ENCODE measurements at regions not wholly inside any gene's neighbourhood (a gene's known extent, or its start where the extent isn't known, plus 50 kb on each side); places are given as distances from the start of the nearest gene placed in this dataset.

DNA sequence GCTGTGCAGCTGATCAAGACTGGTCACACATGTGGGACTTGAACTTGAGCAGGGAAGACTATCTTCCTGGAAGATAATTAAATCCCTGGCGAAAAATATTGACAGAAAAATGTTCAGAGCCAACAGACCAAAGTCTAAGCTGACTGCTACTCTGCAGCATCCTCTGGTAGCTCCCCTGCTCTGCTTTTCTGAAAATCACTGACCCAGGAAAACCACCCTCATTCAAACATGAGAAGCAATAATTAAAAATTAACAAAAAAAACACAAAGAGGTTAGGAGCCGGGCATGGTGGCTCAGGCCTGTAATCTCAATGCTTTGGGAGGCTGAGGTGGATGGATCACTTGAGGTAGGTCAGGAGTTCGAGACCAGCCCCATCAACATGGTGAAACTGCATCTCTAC, 151.9 kb downstream of the SCG2 start:
- no peak overlapping the region for H3K27ac ChIP-seq (ENCODE audit: low read depth in 1 of 3, low read length in 2 of 3)
- no peaks in the 10 kb centered on the region for H3K27me3 ChIP-seq (ENCODE audit: control insufficient read depth in 3 of 3, insufficient read depth in 3 of 3, low read length in 3 of 3)
- no peak overlapping the region for H3K4me3 ChIP-seq (ENCODE audit: low read depth in 1 of 3, low read length in 3 of 3)
- no peaks in the 10 kb centered on the region for H3K4me1 ChIP-seq (ENCODE audit: control insufficient read depth in 3 of 3, insufficient read depth in 2 of 3, low read depth in 1 of 3, low read length in 2 of 3)
- FAIRE-seq (no peak), DNase-seq (no peak)
- 50 to 75% (median 52%) methylated on average over 3 of the region's 3 CpGs for WGBS, 3 donors
- no peaks in the 10 kb centered on the region for H3K9me3 ChIP-seq (ENCODE audit: control insufficient read depth in 2 of 2, insufficient read depth in 1 of 2, low read depth in 1 of 2, low read length in 1 of 2)
- no peaks in the 10 kb centered on the region for H3K36me3 ChIP-seq (ENCODE audit: control insufficient read depth in 3 of 3, insufficient read depth in 2 of 3, low read depth in 1 of 3, low read length in 3 of 3)

DNA sequence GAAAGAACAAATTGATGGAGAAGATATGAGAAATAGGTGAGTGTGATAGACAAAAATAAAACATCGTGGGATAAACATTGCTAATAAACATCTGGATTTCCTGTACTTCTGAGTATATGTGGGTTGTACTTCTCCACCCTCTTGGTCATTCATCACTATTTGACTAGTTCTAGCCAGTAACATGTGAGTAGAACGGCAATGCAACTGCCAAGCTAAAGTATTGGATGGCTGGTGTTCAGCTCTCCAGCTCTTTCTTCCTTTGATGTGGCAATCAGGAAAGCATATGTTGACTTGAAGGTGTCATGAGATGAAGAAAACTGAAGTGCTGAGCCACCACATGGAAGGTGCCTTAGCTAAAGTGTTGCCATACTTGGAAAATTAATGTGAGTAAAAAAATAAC, 144.9 kb downstream of the SCG2 start:
- Histone ChIP-seq H3K27me3 (ENCODE audit: control insufficient read depth in 3 of 3, insufficient read depth in 3 of 3, low read length in 3 of 3) (no peaks in the 10 kb centered on the region), H3K36me3 (ENCODE audit: control insufficient read depth in 3 of 3, insufficient read depth in 2 of 3, low read depth in 1 of 3, low read length in 3 of 3) (no peaks in the 10 kb centered on the region), H3K4me1 (ENCODE audit: control insufficient read depth in 3 of 3, insufficient read depth in 2 of 3, low read depth in 1 of 3, low read length in 2 of 3) (no peaks in the 10 kb centered on the region), H3K9me3 (ENCODE audit: control insufficient read depth in 2 of 2, insufficient read depth in 1 of 2, low read depth in 1 of 2, low read length in 1 of 2) (no peaks in the 10 kb centered on the region), H3K27ac (ENCODE audit: low read depth in 1 of 3, low read length in 2 of 3) (no peak overlapping the region), H3K4me3 (ENCODE audit: low read depth in 1 of 3, low read length in 3 of 3) (no peak overlapping the region)
- DNase-seq (no peak), FAIRE-seq (no peak)
- WGBS, 3 donors, result 59 to 75% (median 64%) methylated on average over 2 of the region's 2 CpGs

DNA sequence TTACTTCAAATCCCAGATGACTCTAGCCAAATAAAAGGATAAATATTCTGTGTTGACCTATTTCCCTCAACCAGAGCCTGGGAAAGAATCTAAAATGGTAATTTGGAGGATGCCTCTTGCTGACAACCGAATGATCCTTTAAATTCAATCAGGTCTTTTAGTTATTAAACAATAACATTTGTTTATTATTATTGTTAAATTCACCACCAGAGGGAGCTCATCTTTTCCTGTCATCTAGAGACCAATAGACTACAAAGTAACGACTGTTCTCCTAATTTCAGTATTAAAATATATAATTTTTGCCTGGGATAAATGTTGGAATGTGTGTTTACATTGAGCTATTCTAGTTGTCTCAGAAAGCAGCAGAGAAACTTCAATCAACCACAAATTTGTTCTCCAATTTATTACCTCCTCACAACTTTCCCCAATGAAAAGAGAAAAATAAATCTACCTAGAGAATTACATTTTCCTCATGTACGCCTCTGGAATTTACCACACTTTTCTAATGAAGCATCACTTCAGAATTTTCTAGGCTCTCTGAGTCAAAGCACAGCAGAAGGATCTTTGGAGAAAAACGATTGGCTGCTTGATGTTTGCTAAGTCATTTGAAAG, 142.7 kb downstream of the SCG2 start:
- H3K27me3 ChIP-seq (ENCODE audit: control insufficient read depth in 3 of 3, insufficient read depth in 3 of 3, low read length in 3 of 3), result no peaks in the 10 kb centered on the region
- H3K36me3 ChIP-seq (ENCODE audit: control insufficient read depth in 3 of 3, insufficient read depth in 2 of 3, low read depth in 1 of 3, low read length in 3 of 3), result no peaks in the 10 kb centered on the region
- no peaks in the 10 kb centered on the region for H3K4me1 ChIP-seq (ENCODE audit: control insufficient read depth in 3 of 3, insufficient read depth in 2 of 3, low read depth in 1 of 3, low read length in 2 of 3)
- H3K27ac ChIP-seq (ENCODE audit: low read depth in 1 of 3, low read length in 2 of 3), result no peak overlapping the region
- H3K9me3 ChIP-seq (ENCODE audit: control insufficient read depth in 2 of 2, insufficient read depth in 1 of 2, low read depth in 1 of 2, low read length in 1 of 2), result no peaks in the 10 kb centered on the region
- WGBS, 3 donors, result 32 to 43% (median 34%) methylated on average over 4 of the region's 4 CpGs
- no peak overlapping the region for H3K4me3 ChIP-seq (ENCODE audit: low read depth in 1 of 3, low read length in 3 of 3)
- FAIRE-seq, result no peak
- no peak for DNase-seq

DNA sequence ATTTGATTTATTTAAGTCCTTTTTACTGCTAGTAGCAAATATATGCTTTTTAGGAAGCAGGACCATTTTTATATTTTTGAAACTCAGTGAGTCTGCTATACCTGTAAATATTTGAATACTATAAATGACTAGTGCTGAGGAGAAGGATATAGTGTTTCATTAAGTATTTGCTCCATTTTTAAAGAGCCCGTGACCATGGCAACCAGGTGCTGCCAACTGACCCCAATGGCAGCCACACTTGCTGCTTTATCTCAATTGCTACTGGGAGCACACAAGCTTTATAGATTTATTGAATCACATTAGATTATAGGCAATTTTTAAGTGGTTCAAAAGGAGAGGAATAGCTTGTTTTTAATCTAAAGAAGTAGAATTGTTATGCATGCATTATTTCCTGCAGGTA, 142.0 kb downstream of the SCG2 start:
- Histone ChIP-seq H3K27me3 (ENCODE audit: control insufficient read depth in 3 of 3, insufficient read depth in 3 of 3, low read length in 3 of 3) (no peaks in the 10 kb centered on the region), H3K27ac (ENCODE audit: low read depth in 1 of 3, low read length in 2 of 3) (no peak overlapping the region), H3K4me1 (ENCODE audit: control insufficient read depth in 3 of 3, insufficient read depth in 2 of 3, low read depth in 1 of 3, low read length in 2 of 3) (no peaks in the 10 kb centered on the region), H3K4me3 (ENCODE audit: low read depth in 1 of 3, low read length in 3 of 3) (no peak overlapping the region), H3K9me3 (ENCODE audit: control insufficient read depth in 2 of 2, insufficient read depth in 1 of 2, low read depth in 1 of 2, low read length in 1 of 2) (no peaks in the 10 kb centered on the region), H3K36me3 (ENCODE audit: control insufficient read depth in 3 of 3, insufficient read depth in 2 of 3, low read depth in 1 of 3, low read length in 3 of 3) (no peaks in the 10 kb centered on the region)
- WGBS, 3 donors, result 21 to 68% (median 40%) methylated on average over 1 of the region's 1 CpG
- FAIRE-seq (no peak), DNase-seq (no peak)

DNA sequence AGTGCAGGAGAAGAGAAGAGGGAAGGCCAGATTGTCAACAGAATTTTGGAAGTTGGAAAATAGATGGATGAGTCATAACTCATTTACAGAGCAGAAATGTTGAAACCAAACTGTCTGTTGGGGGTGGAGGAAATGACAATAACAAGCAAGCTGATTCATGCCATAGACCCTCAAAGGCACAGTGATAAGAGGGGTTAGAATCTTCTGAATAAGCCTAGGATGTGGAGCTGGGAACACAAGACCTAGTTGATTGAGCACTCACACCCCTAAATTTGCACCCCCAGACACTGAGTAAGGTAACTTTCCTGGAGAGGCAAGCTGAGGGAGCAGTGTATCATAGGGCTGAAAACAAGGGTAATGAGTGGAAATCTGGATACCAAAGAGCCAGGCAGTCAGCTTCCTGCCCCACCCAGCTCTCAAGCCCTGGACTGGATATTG, 141.4 kb downstream of the SCG2 start:
- Histone ChIP-seq H3K4me1 (ENCODE audit: control insufficient read depth in 3 of 3, insufficient read depth in 2 of 3, low read depth in 1 of 3, low read length in 2 of 3) (no peaks in the 10 kb centered on the region), H3K27ac (ENCODE audit: low read depth in 1 of 3, low read length in 2 of 3) (no peak overlapping the region), H3K27me3 (ENCODE audit: control insufficient read depth in 3 of 3, insufficient read depth in 3 of 3, low read length in 3 of 3) (no peaks in the 10 kb centered on the region), H3K36me3 (ENCODE audit: control insufficient read depth in 3 of 3, insufficient read depth in 2 of 3, low read depth in 1 of 3, low read length in 3 of 3) (no peaks in the 10 kb centered on the region), H3K9me3 (ENCODE audit: control insufficient read depth in 2 of 2, insufficient read depth in 1 of 2, low read depth in 1 of 2, low read length in 1 of 2) (no peaks in the 10 kb centered on the region), H3K4me3 (ENCODE audit: low read depth in 1 of 3, low read length in 3 of 3) (no peak overlapping the region)
- FAIRE-seq (no peak), DNase-seq (no peak)

DNA sequence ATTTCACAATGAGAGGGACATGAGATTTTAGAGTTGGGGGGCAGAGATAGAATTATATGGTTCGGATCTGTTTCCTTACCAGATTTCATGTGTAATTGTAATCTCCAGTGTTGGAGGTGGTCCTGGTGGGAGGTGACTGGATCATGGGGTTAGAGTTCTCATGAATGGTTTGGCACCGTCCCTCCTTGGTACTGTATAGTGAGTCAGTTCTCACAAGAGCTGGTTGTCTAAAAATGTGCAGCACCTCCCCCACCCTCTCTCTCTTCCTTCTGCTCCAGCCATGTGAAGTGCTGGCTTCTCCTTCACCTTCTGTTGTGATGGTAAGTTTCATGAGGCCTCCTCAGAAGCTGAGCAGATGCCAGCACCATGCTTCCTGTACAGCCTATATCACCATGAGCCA, 138.1 kb downstream of the SCG2 start:
- DNase-seq (no peak), FAIRE-seq (no peak)
- Histone ChIP-seq H3K36me3 (ENCODE audit: control insufficient read depth in 3 of 3, insufficient read depth in 2 of 3, low read depth in 1 of 3, low read length in 3 of 3) (no peaks in the 10 kb centered on the region), H3K27ac (ENCODE audit: low read depth in 1 of 3, low read length in 2 of 3) (no peak overlapping the region), H3K4me1 (ENCODE audit: control insufficient read depth in 3 of 3, insufficient read depth in 2 of 3, low read depth in 1 of 3, low read length in 2 of 3) (no peaks in the 10 kb centered on the region), H3K27me3 (ENCODE audit: control insufficient read depth in 3 of 3, insufficient read depth in 3 of 3, low read length in 3 of 3) (no peaks in the 10 kb centered on the region), H3K4me3 (ENCODE audit: low read depth in 1 of 3, low read length in 3 of 3) (no peak overlapping the region), H3K9me3 (ENCODE audit: control insufficient read depth in 2 of 2, insufficient read depth in 1 of 2, low read depth in 1 of 2, low read length in 1 of 2) (no peaks in the 10 kb centered on the region)
- WGBS, 3 donors, result 74 to 90% (median 85%) methylated on average over 2 of the region's 2 CpGs

DNA sequence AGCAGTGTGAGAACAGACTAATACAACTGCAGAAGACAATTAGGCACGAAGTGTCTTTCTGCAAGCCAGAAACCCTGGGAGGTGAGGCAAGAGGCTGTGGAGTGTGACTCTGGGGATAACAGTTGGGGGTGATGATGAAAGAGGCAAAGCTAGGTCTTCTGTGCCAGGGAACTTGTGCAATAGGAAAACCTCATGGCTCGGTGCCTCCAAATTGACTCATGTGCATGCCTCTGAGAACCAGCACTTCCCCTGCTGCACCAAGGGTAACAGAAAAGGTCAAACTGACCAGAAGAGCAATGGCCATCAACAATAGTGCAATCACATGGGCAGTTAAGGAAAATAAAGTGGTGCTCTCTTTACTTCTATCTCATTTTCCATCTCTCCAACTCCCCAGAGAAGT, 136.4 kb downstream of the SCG2 start:
- FAIRE-seq (no peak), DNase-seq (no peak)
- Histone ChIP-seq H3K36me3 (ENCODE audit: control insufficient read depth in 3 of 3, insufficient read depth in 2 of 3, low read depth in 1 of 3, low read length in 3 of 3) (no peaks in the 10 kb centered on the region), H3K4me1 (ENCODE audit: control insufficient read depth in 3 of 3, insufficient read depth in 2 of 3, low read depth in 1 of 3, low read length in 2 of 3) (no peaks in the 10 kb centered on the region), H3K9me3 (ENCODE audit: control insufficient read depth in 2 of 2, insufficient read depth in 1 of 2, low read depth in 1 of 2, low read length in 1 of 2) (no peaks in the 10 kb centered on the region), H3K4me3 (ENCODE audit: low read depth in 1 of 3, low read length in 3 of 3) (no peak overlapping the region), H3K27me3 (ENCODE audit: control insufficient read depth in 3 of 3, insufficient read depth in 3 of 3, low read length in 3 of 3) (no peaks in the 10 kb centered on the region), H3K27ac (ENCODE audit: low read depth in 1 of 3, low read length in 2 of 3) (no peak overlapping the region)
- 57 to 77% (median 75%) methylated on average over 2 of the region's 2 CpGs for WGBS, 3 donors

DNA sequence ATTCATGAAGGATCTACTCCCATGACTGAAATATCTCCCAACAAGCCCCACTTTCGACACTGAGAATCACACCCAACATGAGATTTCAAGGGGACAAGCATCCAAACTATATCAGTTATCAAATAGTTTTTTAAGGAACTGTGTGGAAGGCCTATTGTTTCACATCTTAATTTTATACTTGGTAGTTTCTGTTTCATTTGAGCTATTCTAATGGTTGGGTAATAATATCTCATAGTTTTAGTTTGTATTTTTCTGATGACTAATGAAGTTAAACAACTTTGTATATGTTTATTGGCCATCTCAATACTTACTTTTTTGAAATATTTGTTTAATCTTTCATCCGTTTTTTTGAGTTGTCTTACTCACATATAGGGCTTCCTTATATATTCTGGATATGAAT, 135.0 kb downstream of the SCG2 start:
- no peaks in the 10 kb centered on the region for H3K27me3 ChIP-seq (ENCODE audit: control insufficient read depth in 3 of 3, insufficient read depth in 3 of 3, low read length in 3 of 3)
- no peak overlapping the region for H3K27ac ChIP-seq (ENCODE audit: low read depth in 1 of 3, low read length in 2 of 3)
- WGBS, 3 donors, result 40 to 71% (median 49%) methylated on average over 2 of the region's 2 CpGs
- no peak for FAIRE-seq
- H3K4me3 ChIP-seq (ENCODE audit: low read depth in 1 of 3, low read length in 3 of 3), result no peak overlapping the region
- no peaks in the 10 kb centered on the region for H3K9me3 ChIP-seq (ENCODE audit: control insufficient read depth in 2 of 2, insufficient read depth in 1 of 2, low read depth in 1 of 2, low read length in 1 of 2)
- DNase-seq, result no peak
- no peaks in the 10 kb centered on the region for H3K4me1 ChIP-seq (ENCODE audit: control insufficient read depth in 3 of 3, insufficient read depth in 2 of 3, low read depth in 1 of 3, low read length in 2 of 3)
- H3K36me3 ChIP-seq (ENCODE audit: control insufficient read depth in 3 of 3, insufficient read depth in 2 of 3, low read depth in 1 of 3, low read length in 3 of 3), result no peaks in the 10 kb centered on the region

- H3K27ac ChIP-seq (ENCODE audit: low read depth in 1 of 3, low read length in 2 of 3), result no peak overlapping the region
- H3K27me3 ChIP-seq (ENCODE audit: control insufficient read depth in 3 of 3, insufficient read depth in 3 of 3, low read length in 3 of 3), result no peaks in the 10 kb centered on the region
- H3K4me1 ChIP-seq (ENCODE audit: control insufficient read depth in 3 of 3, insufficient read depth in 2 of 3, low read depth in 1 of 3, low read length in 2 of 3), result no peaks in the 10 kb centered on the region
- 66 to 70% (median 67%) methylated on average over 6 of the region's 6 CpGs for WGBS, 3 donors
- DNase-seq (no peak), FAIRE-seq (no peak)
- no peaks in the 10 kb centered on the region for H3K36me3 ChIP-seq (ENCODE audit: control insufficient read depth in 3 of 3, insufficient read depth in 2 of 3, low read depth in 1 of 3, low read length in 3 of 3)
- no peak overlapping the region for H3K4me3 ChIP-seq (ENCODE audit: low read depth in 1 of 3, low read length in 3 of 3)
- H3K9me3 ChIP-seq (ENCODE audit: control insufficient read depth in 2 of 2, insufficient read depth in 1 of 2, low read depth in 1 of 2, low read length in 1 of 2), result no peaks in the 10 kb centered on the region
Observed at GRCh38 chr2:223469270-223470046, 132.7 kb downstream of the SCG2 start.
